GM21526 (cell line): ENCODE measurements at regions not wholly inside any gene's neighbourhood (a gene's known extent, or its start where the extent isn't known, plus 50 kb on each side); places are given as distances from the start of the nearest gene placed in this dataset.
"Not testable (repeated sequence)": the region's sequence is repeated elsewhere in the genome, so short reads cannot be mapped to it uniquely, and the experiment has no call there.

Experiments
- ATAC-seq: cut with Tn5 transposase; IDR thresholded peaks from one replicate; pipeline ENCODE4 v1.9.1; 2021; ENCODE audit warnings: moderate library complexity; ENCODE audit not compliant: unreplicated experiment, low FRiP score

DNA sequence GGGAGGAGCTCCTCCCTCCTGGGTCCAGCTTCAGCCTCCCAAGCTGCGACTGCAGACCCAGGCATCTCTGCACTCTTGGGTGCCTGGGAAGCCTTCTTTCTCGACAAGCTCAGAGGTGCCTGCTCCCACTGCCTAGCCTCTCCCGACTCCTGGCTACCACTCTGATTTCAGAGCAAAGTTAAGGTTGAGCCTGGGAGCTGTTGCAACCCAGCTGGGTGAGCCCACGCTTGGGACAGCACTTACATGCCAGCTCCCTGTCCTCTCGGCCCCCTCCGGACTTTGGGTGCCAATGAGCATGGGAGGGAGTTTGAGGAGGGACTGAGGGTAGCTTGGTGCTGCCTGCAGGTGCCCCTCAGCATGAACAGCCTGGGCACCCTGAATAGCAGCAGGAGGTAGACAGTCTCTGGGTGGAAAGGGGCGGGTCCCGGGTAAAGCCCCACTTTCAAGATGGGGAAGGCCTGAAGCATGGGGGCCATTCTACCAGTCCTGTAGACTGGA lies 1383.4 kb upstream of the PCDH20 start:
- ATAC-seq = no peak

GRCh38 chr13:62793850-62794249 lies 1378.2 kb upstream of the PCDH20 start:
- ATAC-seq = no peak

- no peak for ATAC-seq
These were observed 1366.2 kb upstream of the PCDH20 start for GRCh38 chr13:62781866-62782265.

GRCh38 chr13:62779161-62779560 lies 1363.5 kb upstream of the PCDH20 start:
- ATAC-seq = no peak

GRCh38 chr13:62767473-62767872 lies 1351.8 kb upstream of the PCDH20 start:
- ATAC-seq = no peak

DNA sequence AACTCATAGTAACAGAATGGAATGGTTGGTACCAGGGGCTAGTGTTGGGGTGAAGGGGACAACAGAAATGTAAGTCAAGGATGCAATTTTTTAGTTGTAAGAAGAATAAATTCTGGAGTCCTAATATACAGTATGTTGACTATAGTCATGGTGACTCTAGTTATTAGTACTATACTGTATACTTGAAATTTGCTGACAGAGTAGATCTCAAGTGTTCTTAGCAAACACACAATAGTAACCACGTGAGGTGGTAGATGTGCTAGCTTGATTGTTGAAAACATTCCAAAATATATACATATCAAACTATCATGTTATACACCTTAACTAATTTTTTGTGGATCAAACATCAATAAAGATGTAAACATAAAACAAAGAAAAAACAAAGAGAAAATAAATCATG lies 1345.1 kb upstream of the PCDH20 start:
- no peak for ATAC-seq

DNA sequence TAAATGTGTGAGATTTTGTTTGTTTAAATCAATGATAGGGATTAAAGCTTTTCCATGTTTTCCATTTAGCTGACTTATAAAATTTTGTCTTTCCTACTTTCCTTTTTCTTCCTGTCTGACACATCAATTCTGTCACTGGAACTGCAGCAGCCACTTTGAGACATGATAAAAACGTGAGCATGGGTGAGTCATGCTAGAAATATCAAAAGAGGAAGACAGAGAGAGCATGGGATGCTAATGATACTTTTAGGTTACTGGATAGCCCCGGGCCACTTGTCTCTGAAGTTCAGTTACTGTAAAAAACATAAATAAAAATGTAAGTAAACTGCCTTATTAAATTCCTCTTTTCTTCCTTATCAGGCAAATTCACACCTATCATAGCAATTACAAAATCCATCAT lies 1332.0 kb upstream of the PCDH20 start:
- ATAC-seq = no peak

GRCh38 chr13:62747152-62747551 lies 1331.5 kb upstream of the PCDH20 start:
- no peak for ATAC-seq

- ATAC-seq = not testable (repeated sequence)
These were observed 1314.1 kb upstream of the PCDH20 start for GRCh38 chr13:62729746-62730145.

DNA sequence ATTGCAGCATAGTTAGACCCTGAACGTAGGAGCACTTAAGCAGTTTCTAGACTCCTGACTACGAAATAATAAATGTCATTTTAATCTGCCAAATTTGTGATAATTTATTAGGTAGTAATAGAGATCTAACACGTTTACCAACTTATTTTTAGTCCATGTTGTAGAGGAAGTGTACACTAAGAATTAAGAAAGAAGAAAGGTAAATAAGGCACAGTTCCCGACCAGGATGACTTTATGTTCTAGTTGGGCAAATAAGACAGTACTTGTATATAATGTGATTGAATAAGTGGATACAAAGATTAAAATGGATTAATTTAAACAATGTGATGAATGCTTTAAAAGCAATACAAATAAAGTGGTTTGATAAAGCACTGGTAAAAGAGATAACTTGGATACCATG lies 1306.2 kb upstream of the PCDH20 start:
- ATAC-seq = no peak

GRCh38 chr13:62711948-62712347 lies 1296.3 kb upstream of the PCDH20 start:
- ATAC-seq = not testable (repeated sequence)

GRCh38 chr13:62710787-62711186 lies 1295.1 kb upstream of the PCDH20 start:
- ATAC-seq = no peak

GRCh38 chr13:62706048-62706447 lies 1290.4 kb upstream of the PCDH20 start:
- ATAC-seq = no peak

GRCh38 chr13:62704875-62705274 lies 1289.2 kb upstream of the PCDH20 start:
- no peak for ATAC-seq

DNA sequence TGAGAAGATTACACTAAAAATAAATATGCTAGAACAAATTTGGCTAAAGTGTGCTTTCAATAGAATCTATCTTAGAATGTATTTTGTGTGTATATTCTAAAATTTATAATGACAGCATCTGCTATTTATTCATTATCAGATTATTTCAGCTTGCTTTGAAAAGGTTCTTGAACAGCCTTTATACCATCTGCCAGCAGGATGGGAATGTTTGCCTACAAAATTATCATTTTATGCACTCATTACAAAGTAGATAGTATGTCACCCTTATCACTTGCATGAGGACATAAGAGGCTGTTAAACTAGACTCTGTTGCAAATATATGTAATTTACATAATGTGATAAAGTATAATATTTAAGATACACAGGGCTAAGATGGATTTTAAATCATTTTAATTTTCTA lies 1286.9 kb upstream of the PCDH20 start:
- no peak for ATAC-seq

DNA sequence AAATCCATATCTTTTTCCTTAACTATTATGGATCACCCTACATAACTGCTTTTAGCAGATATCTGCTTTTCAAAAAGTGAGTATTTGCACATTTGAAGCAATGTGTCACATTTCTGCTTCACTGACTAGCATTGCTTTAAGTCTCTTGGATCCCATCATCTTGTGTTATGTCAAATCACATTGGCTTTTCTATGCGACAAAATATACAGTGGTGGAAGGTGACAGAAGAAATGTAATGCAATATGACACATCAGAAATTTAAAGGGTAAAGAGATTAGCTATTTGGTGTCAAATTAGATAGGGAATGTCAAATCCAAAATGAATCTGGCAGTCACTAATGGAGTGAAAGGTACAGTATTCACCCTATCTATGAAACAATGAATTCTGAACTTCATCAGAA lies 1282.1 kb upstream of the PCDH20 start:
- ATAC-seq = no peak

DNA sequence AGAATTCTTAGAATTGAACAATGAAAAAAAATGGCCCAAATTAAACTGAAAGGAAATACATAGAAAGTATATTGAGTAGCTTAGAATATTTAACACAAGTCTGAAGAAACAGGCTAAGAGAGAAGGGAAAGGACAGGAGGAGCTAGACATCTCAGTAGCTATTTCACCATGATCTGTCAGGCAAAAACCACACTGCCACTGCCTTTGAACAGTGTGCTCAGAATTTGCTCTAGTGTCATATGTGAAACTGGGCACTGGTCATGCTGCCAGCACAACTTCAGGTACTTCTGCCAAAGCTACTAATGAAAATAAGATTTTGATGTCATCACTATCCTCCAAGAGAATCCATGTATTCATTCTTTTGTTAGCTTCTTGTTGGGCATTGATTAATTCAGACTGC lies 1280.8 kb upstream of the PCDH20 start:
- no peak for ATAC-seq

- no peak for ATAC-seq
These were observed 1272.1 kb upstream of the PCDH20 start for GRCh38 chr13:62687732-62688131.

DNA sequence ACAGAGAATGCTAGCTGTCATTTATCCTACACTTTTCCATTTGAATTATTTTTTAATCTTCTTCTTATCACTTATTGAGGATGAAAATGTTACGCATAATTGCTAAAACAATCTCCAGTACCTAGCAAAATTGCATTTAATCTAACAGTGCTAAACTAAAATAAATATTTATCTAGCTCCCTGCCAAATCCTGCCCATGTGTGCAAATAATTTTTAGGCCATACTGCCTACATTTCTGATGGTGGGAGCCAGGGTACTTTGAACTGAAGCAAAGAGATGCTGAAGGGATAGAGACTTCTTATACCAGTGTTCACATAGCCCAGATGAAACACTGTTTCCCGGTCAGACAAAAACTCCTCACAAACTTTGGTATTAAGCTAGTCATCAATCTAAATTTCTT lies 1268.7 kb upstream of the PCDH20 start:
- no peak for ATAC-seq

- ATAC-seq = no peak
These were observed 1267.1 kb upstream of the PCDH20 start for GRCh38 chr13:62682788-62683187.

DNA sequence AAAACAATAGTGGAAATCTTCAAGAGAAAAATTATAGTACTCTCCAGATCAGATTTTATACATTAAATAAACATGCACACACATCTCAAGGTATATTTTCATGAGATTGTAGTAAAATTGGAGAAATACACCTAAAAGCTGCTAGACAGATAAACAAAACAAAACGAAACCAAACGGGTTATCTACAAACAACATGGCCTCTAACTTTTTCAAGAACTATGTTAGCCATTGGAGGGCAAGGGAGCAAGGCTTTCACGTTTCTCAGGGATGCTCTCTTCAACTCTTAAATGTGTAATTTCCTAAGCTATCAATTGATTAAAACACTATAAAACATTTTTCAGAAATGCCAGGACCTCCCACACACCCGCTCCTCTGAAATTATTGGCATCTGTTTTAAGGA lies 1262.4 kb upstream of the PCDH20 start:
- ATAC-seq = no peak

DNA sequence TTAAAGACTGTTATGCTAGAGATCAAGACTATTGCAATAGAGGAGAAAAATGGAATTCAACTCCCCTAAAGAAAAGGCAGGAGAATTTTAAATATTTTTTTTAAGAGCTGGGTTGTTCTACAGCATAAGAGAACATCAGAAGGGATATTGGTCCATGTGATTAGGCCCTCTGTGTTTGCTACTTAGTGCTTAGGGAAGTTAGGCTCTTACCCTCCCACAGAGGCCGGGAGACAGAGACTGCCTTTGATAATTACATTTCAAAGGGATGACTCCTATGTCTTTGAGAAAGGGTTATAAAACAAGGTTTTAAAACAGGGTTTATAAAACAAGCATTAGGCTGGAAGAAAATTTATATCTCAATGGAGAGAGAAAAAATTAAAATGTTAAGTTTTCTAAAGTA lies 1248.1 kb upstream of the PCDH20 start:
- no peak for ATAC-seq

- no peak for ATAC-seq
These were observed 1243.7 kb upstream of the PCDH20 start for GRCh38 chr13:62659365-62659764.
